Uterus (tissue), 3 donors: ENCODE measurements at regions not wholly inside any gene's neighbourhood (a gene's known extent, or its start where the extent isn't known, plus 50 kb on each side); places are given as distances from the start of the nearest gene placed in this dataset.

Experiments
- DNase-seq, 2 donors: peaks; one replicate each; pipeline ENCODE4 v3.0.0-alpha.2; 2019 to 2020
- H3K27ac ChIP-seq, 2 donors: fragments of 200-600 bp; sonication (generic); 1 replicate in 1 of 2; 2 replicates in 1 of 2; pipeline ENCODE4 v1.5.1; 2016 to 2018
- H3K27me3 ChIP-seq, 2 donors: fragments of 200-600 bp; sonication (generic); one replicate each; pipeline ENCODE4 v1.5.1; 2018 to 2019; ENCODE audit warnings: control low read depth in 1 of 2
- H3K36me3 ChIP-seq, 2 donors: fragments of 200-600 bp; sonication (generic); one replicate each; pipeline ENCODE4 v1.5.1; 2019; ENCODE audit warnings: control low read depth in 1 of 2
- H3K4me1 ChIP-seq, 2 donors: fragments of 200-600 bp; sonication (generic); one replicate each; pipeline ENCODE4 v1.5.1; 2018 to 2019; ENCODE audit warnings: control low read depth in 1 of 2
- H3K4me3 ChIP-seq, 2 donors: fragments of 200-600 bp; sonication (generic); 1 replicate in 1 of 2; 2 replicates in 1 of 2; pipeline ENCODE4 v1.5.1; 2018 to 2019; ENCODE audit warnings: mild to moderate bottlenecking in 1 of 2
- H3K9me3 ChIP-seq, 2 donors: fragments of 200-600 bp; sonication (generic); one replicate each; pipeline ENCODE4 v1.5.1; 2019; ENCODE audit warnings: control low read depth in 1 of 2
- CTCF ChIP-seq, 4 experiments: fragments of 200-600 bp in 2 of 4; fragments of 450-650 bp in 2 of 4; sonication (generic) in 2 of 4; IDR thresholded peaks; one replicate each; pipeline ENCODE4 v1.5.1; 2016 to 2019; ENCODE audit warnings: antibody characterized with exemption in 4 of 4, mild to moderate bottlenecking in 2 of 4, moderate library complexity in 1 of 4
- POLR2A ChIP-seq, 2 donors: fragments of 450-650 bp; IDR thresholded peaks; one replicate each; pipeline ENCODE4 v1.6.1; 2016; ENCODE audit warnings: antibody characterized with exemption in 2 of 2, mild to moderate bottlenecking in 1 of 2, moderate library complexity in 1 of 2
- intact Hi-C: fragments of 100-400 bp; cut with DNase I; formaldehyde crosslinking; loops from one replicate; pipeline ENCODE4 v1.15.1; 2023; ENCODE audit warnings: low total_unique reads
- donor health status: DM: yes; HTN: yes; CAD: no.

GRCh38 chr9:17083258-17083657 is 51.6 kb upstream of the CNTLN start:
- DNase-seq: no peak
- Histone ChIP-seq H3K27ac (no peak overlapping the region), H3K27me3 (no peaks in the 10 kb centered on the region), H3K9me3 (no peaks in the 10 kb centered on the region), H3K36me3 (no peaks in the 10 kb centered on the region), H3K4me3 (no peak overlapping the region), H3K4me1 (no peaks in the 10 kb centered on the region)
- no peak for TF ChIP-seq CTCF (IDR thresholded peaks at IDR 0.05)
- no peak for TF ChIP-seq POLR2A (IDR thresholded peaks at IDR 0.05)
- intact Hi-C loops: no loop called here

- H3K36me3 ChIP-seq: no peaks in the 10 kb centered on the region
- H3K9me3 ChIP-seq: no peaks in the 10 kb centered on the region
- H3K27ac ChIP-seq: peak overlapping the region in 1 of 2 donors; percentile 1
- peak; percentile 32 to 43 for DNase-seq
- intact Hi-C loops: no loop called here
- no peak overlapping the region for H3K4me3 ChIP-seq
- H3K4me1 ChIP-seq: no peaks in the 10 kb centered on the region
- H3K27me3 ChIP-seq: no peaks in the 10 kb centered on the region
- no peak for TF ChIP-seq POLR2A (IDR thresholded peaks at IDR 0.05)
- TF ChIP-seq CTCF (IDR thresholded peaks at IDR 0.05): peak in 2 of 4 experiments; percentile 16 to 37
Observed at GRCh38 chr9:17082343-17083064, 52.3 kb upstream of the CNTLN start.

GRCh38 chr9:17081814-17082213 is 53.0 kb upstream of the CNTLN start:
- no peaks in the 10 kb centered on the region for H3K9me3 ChIP-seq
- H3K27ac ChIP-seq: peak overlapping the region in 1 of 2 donors; percentile 1
- H3K36me3 ChIP-seq: no peaks in the 10 kb centered on the region
- DNase-seq: no peak
- no peaks in the 10 kb centered on the region for H3K4me1 ChIP-seq
- no peaks in the 10 kb centered on the region for H3K27me3 ChIP-seq
- intact Hi-C loops: no loop called here
- H3K4me3 ChIP-seq: no peak overlapping the region
- no peak for TF ChIP-seq POLR2A (IDR thresholded peaks at IDR 0.05)
- no peak for TF ChIP-seq CTCF (IDR thresholded peaks at IDR 0.05)

- no peaks in the 10 kb centered on the region for H3K36me3 ChIP-seq
- TF ChIP-seq CTCF (IDR thresholded peaks at IDR 0.05): no peak
- TF ChIP-seq POLR2A (IDR thresholded peaks at IDR 0.05): no peak
- no peaks in the 10 kb centered on the region for H3K9me3 ChIP-seq
- H3K4me3 ChIP-seq: no peak overlapping the region
- H3K27me3 ChIP-seq: no peaks in the 10 kb centered on the region
- intact Hi-C loops: no loop called here
- H3K4me1 ChIP-seq: no peaks in the 10 kb centered on the region
- no peak for DNase-seq
- H3K27ac ChIP-seq: no peak overlapping the region
Observed at GRCh38 chr9:17081351-17081750, 53.5 kb upstream of the CNTLN start.

GRCh38 chr9:17075758-17076485 is 58.9 kb upstream of the CNTLN start:
- Histone ChIP-seq H3K27ac (no peak overlapping the region), H3K9me3 (no peaks in the 10 kb centered on the region), H3K4me3 (no peak overlapping the region), H3K27me3 (no peaks in the 10 kb centered on the region), H3K4me1 (no peaks in the 10 kb centered on the region), H3K36me3 (no peaks in the 10 kb centered on the region)
- DNase-seq: no peak
- intact Hi-C loops: no loop called here
- TF ChIP-seq CTCF (IDR thresholded peaks at IDR 0.05) (no peak), POLR2A (IDR thresholded peaks at IDR 0.05) (no peak)
